ENCODE measurements at regions not wholly inside any gene's neighbourhood (a gene's known extent, or its start where the extent isn't known, plus 50 kb on each side); places are given as distances from the start of the nearest gene placed in this dataset.
"Not testable (repeated sequence)": the region's sequence is repeated elsewhere in the genome, so short reads cannot be mapped to it uniquely, and the experiment has no call there.

DNA sequence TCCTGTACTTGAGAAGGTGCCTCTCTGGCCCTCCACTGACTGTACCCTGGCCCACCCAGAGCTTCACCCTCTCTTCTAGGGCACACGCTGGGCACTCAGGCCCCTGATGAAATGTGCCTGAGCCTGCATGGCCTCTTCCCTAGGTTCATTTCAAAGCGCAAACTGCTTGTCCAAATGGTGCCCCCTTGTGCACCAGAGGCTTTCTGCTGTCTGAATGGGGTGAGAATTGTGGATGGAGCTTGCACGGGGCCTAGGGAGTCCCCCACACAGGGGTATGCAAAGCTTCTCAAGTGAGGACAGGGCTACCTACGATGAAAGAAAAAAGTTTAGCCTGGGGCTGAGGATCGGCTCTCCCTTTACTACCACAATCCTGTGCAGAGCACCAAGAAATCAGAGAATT lies 116.9 kb upstream of the ZNF337 start:
- intact Hi-C loops (cut with micrococcal nuclease); H3K27ac Mint-ChIP-seq; H3K36me3 Mint-ChIP-seq (ENCODE audit: low read depth); DNase-seq (ENCODE audit: low spot score); H3K27me3 Mint-ChIP-seq (ENCODE audit: insufficient read depth); H3K4me3 Mint-ChIP-seq; H3K4me1 Mint-ChIP-seq (ENCODE audit: low read depth); H3K9me3 Mint-ChIP-seq: not testable (repeated sequence)

GRCh38 chr20:25798174-25798993 lies 101.7 kb upstream of the ZNF337 start:
- H3K27me3 Mint-ChIP-seq (ENCODE audit: insufficient read depth); H3K4me1 Mint-ChIP-seq (ENCODE audit: low read depth); H3K36me3 Mint-ChIP-seq (ENCODE audit: low read depth); H3K4me3 Mint-ChIP-seq; H3K9me3 Mint-ChIP-seq; intact Hi-C loops (cut with micrococcal nuclease); H3K27ac Mint-ChIP-seq; DNase-seq (ENCODE audit: low spot score): not testable (repeated sequence)

- H3K4me1 Mint-ChIP-seq (ENCODE audit: low read depth); intact Hi-C loops (cut with micrococcal nuclease); H3K27ac Mint-ChIP-seq; H3K36me3 Mint-ChIP-seq (ENCODE audit: low read depth); DNase-seq (ENCODE audit: low spot score); H3K27me3 Mint-ChIP-seq (ENCODE audit: insufficient read depth); H3K4me3 Mint-ChIP-seq; H3K9me3 Mint-ChIP-seq: not testable (repeated sequence)
These were observed 100.4 kb upstream of the ZNF337 start for GRCh38 chr20:25797062-25797461.

DNA sequence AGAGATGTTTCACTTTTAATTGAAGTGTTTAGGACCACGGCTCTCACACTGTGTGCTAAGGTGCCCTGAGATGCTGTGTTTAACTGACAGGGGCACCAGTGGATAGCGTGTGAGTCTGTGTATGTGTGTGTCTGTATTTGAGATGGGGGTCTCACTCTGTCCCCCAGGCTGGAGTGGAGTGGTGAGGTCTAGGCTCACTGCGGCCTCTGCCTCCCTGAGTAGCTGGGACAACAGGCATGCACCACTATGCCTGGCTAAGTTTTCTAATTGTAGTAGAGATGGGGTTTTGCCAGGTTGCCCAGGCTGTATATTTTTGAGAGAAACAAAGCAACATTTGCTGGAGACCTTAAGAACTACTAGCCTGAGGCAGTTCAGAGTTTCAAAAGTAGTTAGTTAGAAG lies 80.6 kb upstream of the ZNF337 start:
- DNase-seq (ENCODE audit: low spot score); H3K36me3 Mint-ChIP-seq (ENCODE audit: low read depth); H3K4me1 Mint-ChIP-seq (ENCODE audit: low read depth); H3K27ac Mint-ChIP-seq; H3K9me3 Mint-ChIP-seq; H3K4me3 Mint-ChIP-seq; H3K27me3 Mint-ChIP-seq (ENCODE audit: insufficient read depth); intact Hi-C loops (cut with micrococcal nuclease): not testable (repeated sequence)

- H3K4me3 Mint-ChIP-seq; intact Hi-C loops (cut with micrococcal nuclease); H3K27ac Mint-ChIP-seq; H3K9me3 Mint-ChIP-seq; H3K27me3 Mint-ChIP-seq (ENCODE audit: insufficient read depth); H3K36me3 Mint-ChIP-seq (ENCODE audit: low read depth); H3K4me1 Mint-ChIP-seq (ENCODE audit: low read depth); DNase-seq (ENCODE audit: low spot score): not testable (repeated sequence)
These were observed 78.1 kb upstream of the ZNF337 start for GRCh38 chr20:25774711-25775110.

DNA sequence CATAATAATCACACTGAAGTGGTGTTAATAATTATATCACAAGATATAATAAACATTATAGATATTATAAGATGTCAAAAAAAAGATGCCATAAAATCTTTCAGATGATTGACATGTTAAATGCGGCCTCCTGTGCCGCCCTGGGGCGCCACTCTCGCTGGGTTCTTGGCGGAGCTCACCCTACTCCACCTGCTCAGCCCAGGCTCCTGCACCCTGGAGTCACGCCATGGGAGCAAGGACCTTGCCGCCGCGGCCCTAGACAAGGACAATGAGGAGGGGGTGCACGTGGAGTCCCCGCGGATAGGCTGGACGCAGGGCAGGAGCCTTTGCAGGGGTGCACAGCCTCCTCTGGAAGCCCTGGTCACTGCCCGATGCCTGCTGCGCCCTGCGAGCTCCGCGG lies 77.5 kb upstream of the ZNF337 start:
- not testable (repeated sequence) for H3K27me3 Mint-ChIP-seq (ENCODE audit: insufficient read depth)

GRCh38 chr20:25772437-25772836 lies 75.8 kb upstream of the ZNF337 start:
- DNase-seq (ENCODE audit: low spot score); H3K4me3 Mint-ChIP-seq; intact Hi-C loops (cut with micrococcal nuclease); H3K27ac Mint-ChIP-seq; H3K36me3 Mint-ChIP-seq (ENCODE audit: low read depth); H3K9me3 Mint-ChIP-seq; H3K27me3 Mint-ChIP-seq (ENCODE audit: insufficient read depth); H3K4me1 Mint-ChIP-seq (ENCODE audit: low read depth): not testable (repeated sequence)

More for the DNA sequence above, 77.5 kb upstream of the ZNF337 start:
- H3K9me3 Mint-ChIP-seq; H3K36me3 Mint-ChIP-seq (ENCODE audit: low read depth); H3K4me3 Mint-ChIP-seq; DNase-seq (ENCODE audit: low spot score); H3K4me1 Mint-ChIP-seq (ENCODE audit: low read depth); H3K27ac Mint-ChIP-seq; intact Hi-C loops (cut with micrococcal nuclease): not testable (repeated sequence)

DNA sequence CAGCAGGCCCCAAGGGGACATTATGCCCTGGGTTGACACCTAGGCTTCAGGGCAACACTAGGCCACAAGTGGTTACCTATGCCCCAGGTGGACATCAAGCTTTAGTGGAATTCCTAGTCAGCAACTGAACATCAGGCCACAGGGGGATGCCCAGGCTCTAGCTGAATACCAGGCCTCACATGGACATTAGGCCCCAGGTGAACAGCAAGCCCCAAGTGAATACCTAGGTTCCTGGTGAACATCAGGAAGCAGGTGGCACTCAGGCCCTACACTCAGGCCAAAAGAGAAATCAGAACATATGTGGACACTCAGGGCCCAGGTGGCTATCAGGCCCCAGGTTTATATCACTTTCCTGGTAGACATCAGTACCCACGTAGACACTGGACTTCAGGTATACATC lies 75.2 kb upstream of the ZNF337 start:
- H3K4me3 Mint-ChIP-seq; H3K36me3 Mint-ChIP-seq (ENCODE audit: low read depth); H3K9me3 Mint-ChIP-seq; H3K27me3 Mint-ChIP-seq (ENCODE audit: insufficient read depth); DNase-seq (ENCODE audit: low spot score); H3K27ac Mint-ChIP-seq; intact Hi-C loops (cut with micrococcal nuclease); H3K4me1 Mint-ChIP-seq (ENCODE audit: low read depth): not testable (repeated sequence)

DNA sequence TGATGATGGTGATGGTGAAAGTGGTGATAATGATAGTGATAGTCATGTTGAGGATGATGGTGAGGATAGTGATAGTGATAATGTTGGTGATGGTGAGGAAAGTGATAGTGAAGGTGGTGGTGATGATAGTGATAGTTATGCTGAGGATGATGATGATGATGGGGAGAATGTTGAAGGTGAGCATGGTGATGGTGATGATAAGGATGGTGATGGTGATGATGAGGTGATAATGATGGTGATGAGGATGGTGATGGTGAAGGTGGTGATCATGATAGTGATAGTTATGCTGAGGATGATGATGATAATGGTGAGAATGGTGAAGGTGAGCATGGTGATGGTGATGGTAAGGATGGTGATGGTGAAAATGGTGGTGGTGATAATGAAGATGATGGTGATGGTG lies 64.9 kb upstream of the ZNF337 start:
- intact Hi-C loops (cut with micrococcal nuclease): no loop called here
- no peak overlapping the region for H3K4me3 Mint-ChIP-seq
- no peaks in the 10 kb centered on the region for H3K9me3 Mint-ChIP-seq
- H3K27me3 Mint-ChIP-seq (ENCODE audit: insufficient read depth): no peaks in the 10 kb centered on the region
- no peak overlapping the region for H3K27ac Mint-ChIP-seq
- DNase-seq (ENCODE audit: low spot score): no peak
- H3K36me3 Mint-ChIP-seq (ENCODE audit: low read depth): no peaks in the 10 kb centered on the region
- no peaks in the 10 kb centered on the region for H3K4me1 Mint-ChIP-seq (ENCODE audit: low read depth)

- intact Hi-C loops (cut with micrococcal nuclease); DNase-seq (ENCODE audit: low spot score); H3K27me3 Mint-ChIP-seq (ENCODE audit: insufficient read depth); H3K36me3 Mint-ChIP-seq (ENCODE audit: low read depth); H3K27ac Mint-ChIP-seq; H3K4me1 Mint-ChIP-seq (ENCODE audit: low read depth); H3K4me3 Mint-ChIP-seq; H3K9me3 Mint-ChIP-seq: not testable (repeated sequence)
These were observed 64.4 kb upstream of the ZNF337 start for GRCh38 chr20:25761046-25761445.

DNA sequence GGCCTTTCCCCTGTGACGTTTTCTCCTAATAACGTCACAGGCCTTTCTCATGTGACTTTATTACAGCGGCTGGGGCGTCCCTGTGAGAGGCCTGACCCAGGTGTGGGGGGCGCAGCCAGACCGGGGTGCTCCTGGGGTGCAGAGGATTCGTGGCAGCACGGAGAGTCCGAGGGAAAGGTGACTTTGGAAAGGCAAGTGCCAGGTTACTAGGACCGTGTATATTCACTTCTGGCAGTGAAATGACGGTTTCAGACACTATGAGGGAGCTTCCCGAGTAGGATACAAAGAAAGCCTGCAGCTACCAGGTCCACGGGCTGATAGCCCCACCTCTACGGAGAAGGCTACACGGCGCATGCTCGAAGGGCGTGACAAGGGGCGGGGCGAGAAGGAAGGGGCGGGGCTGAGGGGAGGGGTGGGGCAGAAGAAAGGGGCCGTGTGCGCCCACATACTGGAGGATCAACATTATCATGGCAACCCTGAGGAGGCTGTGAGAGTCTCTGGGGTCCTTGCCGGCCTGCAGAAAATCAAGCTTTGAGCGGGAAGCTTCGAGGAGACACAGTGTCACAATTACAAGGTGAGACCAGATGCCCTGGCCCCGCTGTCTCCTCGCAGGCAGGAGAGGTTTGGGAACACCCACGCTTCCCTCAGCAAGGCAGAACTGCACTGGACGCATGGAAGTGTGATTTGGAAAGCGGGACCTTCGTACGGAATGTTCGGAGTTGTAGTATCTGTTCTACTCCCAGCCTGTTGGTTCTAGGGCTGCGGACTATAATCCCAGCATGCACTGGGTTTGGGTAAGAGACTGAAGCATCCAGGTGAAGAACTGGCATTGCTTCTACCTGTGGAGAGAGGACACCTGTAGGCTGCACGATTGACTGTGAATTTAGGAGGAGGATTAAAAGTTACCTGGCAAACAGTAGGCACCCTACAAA lies 54.4 kb upstream of the ZNF337 start:
- Mint-ChIP-seq H3K36me3 (ENCODE audit: low read depth) (no peaks in the 10 kb centered on the region), H3K4me1 (ENCODE audit: low read depth) (peaks cover 8% of the 10 kb centered on the region), H3K4me3 (peak overlapping the region; percentile 83), H3K27ac (peak overlapping the region; percentile 67), H3K9me3 (no peaks in the 10 kb centered on the region), H3K27me3 (ENCODE audit: insufficient read depth) (peaks cover 2% of the 10 kb centered on the region)
- intact Hi-C loops (cut with micrococcal nuclease): loop anchor here (1.0 kb wide), 1 partner anchor 55 kb away; the partner anchor contains the start of gene ZNF337
- DNase-seq (ENCODE audit: low spot score): peak; percentile 34

GRCh38 chr20:25750220-25750764 lies 53.6 kb upstream of the ZNF337 start:
- no peaks in the 10 kb centered on the region for H3K36me3 Mint-ChIP-seq (ENCODE audit: low read depth)
- DNase-seq (ENCODE audit: low spot score): no peak
- H3K27ac Mint-ChIP-seq: peak overlapping the region; percentile 61
- intact Hi-C loops (cut with micrococcal nuclease): no loop called here
- peaks cover 8% of the 10 kb centered on the region for H3K4me1 Mint-ChIP-seq (ENCODE audit: low read depth)
- peaks cover 1% of the 10 kb centered on the region for H3K27me3 Mint-ChIP-seq (ENCODE audit: insufficient read depth)
- H3K9me3 Mint-ChIP-seq: no peaks in the 10 kb centered on the region
- peak overlapping the region; percentile 83 for H3K4me3 Mint-ChIP-seq

DNA sequence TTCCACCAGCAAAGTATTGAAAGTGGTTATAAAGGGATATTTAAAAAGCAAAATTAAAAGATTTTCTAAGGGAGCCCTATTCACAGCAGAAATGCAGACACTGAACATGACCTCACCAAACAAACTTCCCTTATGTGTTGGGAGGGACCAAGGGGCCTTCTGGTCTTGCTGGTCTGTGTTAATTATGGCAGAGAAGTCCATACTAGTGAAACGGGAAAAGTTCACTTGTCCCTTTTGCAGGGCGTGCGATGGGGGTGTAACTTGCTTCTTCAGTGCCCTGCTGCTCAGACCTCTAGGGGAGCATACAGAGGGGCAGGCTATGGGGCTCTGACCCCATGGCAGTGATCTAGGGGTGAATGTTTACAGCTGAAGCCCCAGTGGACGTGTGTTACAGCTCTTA lies 53.0 kb upstream of the ZNF337 start:
- Mint-ChIP-seq H3K4me3 (no peak overlapping the region), H3K27me3 (ENCODE audit: insufficient read depth) (no peaks in the 10 kb centered on the region), H3K4me1 (ENCODE audit: low read depth) (peaks cover 8% of the 10 kb centered on the region), H3K9me3 (no peaks in the 10 kb centered on the region), H3K27ac (no peak overlapping the region), H3K36me3 (ENCODE audit: low read depth) (no peaks in the 10 kb centered on the region)
- intact Hi-C loops (cut with micrococcal nuclease): no loop called here
- DNase-seq (ENCODE audit: low spot score): no peak
